Body of pancreas (tissue), 4 donors: ENCODE measurements at regions not wholly inside any gene's neighbourhood (a gene's known extent, or its start where the extent isn't known, plus 50 kb on each side); places are given as distances from the start of the nearest gene placed in this dataset.

Experiments used
- CTCF ChIP-seq, 7 experiments: fragments of 450-650 bp in 4 of 7; fragments of 200-600 bp in 3 of 7; sonication (generic) in 3 of 7; IDR thresholded peaks; one replicate each; pipeline ENCODE4 v1.5.1; 2016 to 2019; ENCODE audit warnings: antibody characterized with exemption in 7 of 7
- POLR2A ChIP-seq, 3 donors: fragments of 450-650 bp; IDR thresholded peaks; one replicate each; pipeline ENCODE4 v1.6.1; 2016; ENCODE audit warnings: antibody characterized with exemption in 3 of 3, mild to moderate bottlenecking in 2 of 3

- TF ChIP-seq CTCF (IDR thresholded peaks at IDR 0.05): no peak
- TF ChIP-seq POLR2A (IDR thresholded peaks at IDR 0.05): no peak
These were observed 105.8 kb upstream of the KLHL13 start for GRCh38 chrX:118222421-118222820.
